ENCODE measurements at regions not wholly inside any gene's neighbourhood (a gene's known extent, or its start where the extent isn't known, plus 50 kb on each side); places are given as distances from the start of the nearest gene placed in this dataset.

- no peak for TF ChIP-seq POLR2A (IDR thresholded peaks at IDR 0.05; ENCODE audit: extremely low read depth, insufficient read length)
- no peak for TF ChIP-seq CTCF (IDR thresholded peaks at IDR 0.05; ENCODE audit: low read depth, low read length)
Measured at GRCh38 chr20:6212903-6213302, 90.1 kb upstream of the FERMT1 start.

All from NB4 (cell line).